ENCODE measurements at regions not wholly inside any gene's neighbourhood (a gene's known extent, or its start where the extent isn't known, plus 50 kb on each side); places are given as distances from the start of the nearest gene placed in this dataset.
A peak's percentile ranks its signal among the peaks of the same experiment; 100 is the strongest.
"Not testable (repeated sequence)": the region's sequence is repeated elsewhere in the genome, so short reads cannot be mapped to it uniquely, and the experiment has no call there.

- H3K4me3 Mint-ChIP-seq; H3K27me3 Mint-ChIP-seq; H3K36me3 Mint-ChIP-seq (ENCODE audit: low read depth); H3K9me3 Mint-ChIP-seq (ENCODE audit: low read depth); DNase-seq; POLR2A ChIA-PET; CTCF ChIA-PET; H3K4me1 Mint-ChIP-seq; H3K27ac Mint-ChIP-seq; ATAC-seq; intact Hi-C loops (cut with DNase I, micrococcal nuclease): not testable (repeated sequence)
Observed at GRCh38 chr12:131388164-131389053, 322.5 kb upstream of the SFSWAP start.

- no peak for ATAC-seq
- Mint-ChIP-seq H3K27ac (no peak overlapping the region), H3K4me1 (no peaks in the 10 kb centered on the region), H3K4me3 (no peak overlapping the region), H3K9me3 (ENCODE audit: low read depth) (no peaks in the 10 kb centered on the region), H3K36me3 (ENCODE audit: low read depth) (no peaks in the 10 kb centered on the region), H3K27me3 (peaks cover 3% of the 10 kb centered on the region)
- no peak for DNase-seq
- intact Hi-C loops (cut with DNase I, micrococcal nuclease) = no loop called here
- POLR2A ChIA-PET = no interaction called here
- CTCF ChIA-PET = no interaction called here
Observed at GRCh38 chr12:131389054-131390013, 321.6 kb upstream of the SFSWAP start.

GRCh38 chr12:131390412-131391334 is 320.2 kb upstream of the SFSWAP start:
- Mint-ChIP-seq H3K9me3 (ENCODE audit: low read depth) (no peaks in the 10 kb centered on the region), H3K27me3 (peaks cover 3% of the 10 kb centered on the region), H3K4me1 (no peaks in the 10 kb centered on the region), H3K27ac (no peak overlapping the region), H3K36me3 (ENCODE audit: low read depth) (no peaks in the 10 kb centered on the region), H3K4me3 (no peak overlapping the region)
- intact Hi-C loops (cut with DNase I, micrococcal nuclease) = no loop called here
- ATAC-seq = no peak
- ChIA-PET CTCF (interaction anchor here (0.6 kb wide), 1 partner anchor 421 kb away, joined by 3 read pairs; no protein-coding TSS in a partner anchor), POLR2A (no interaction called here)
- DNase-seq = peak; percentile 32

GRCh38 chr12:131391399-131391798 is 319.5 kb upstream of the SFSWAP start:
- ChIA-PET CTCF (interaction anchor here (0.6 kb wide), 1 partner anchor 422 kb away, joined by 3 read pairs; no protein-coding TSS in a partner anchor), POLR2A (no interaction called here)
- intact Hi-C loops (cut with DNase I, micrococcal nuclease) = no loop called here
- DNase-seq (no peak), ATAC-seq (no peak)
- Mint-ChIP-seq H3K36me3 (ENCODE audit: low read depth) (no peaks in the 10 kb centered on the region), H3K4me3 (no peak overlapping the region), H3K27ac (no peak overlapping the region), H3K4me1 (no peaks in the 10 kb centered on the region), H3K9me3 (ENCODE audit: low read depth) (no peaks in the 10 kb centered on the region), H3K27me3 (peaks cover 3% of the 10 kb centered on the region)

- DNase-seq; H3K4me1 Mint-ChIP-seq; POLR2A ChIA-PET; H3K4me3 Mint-ChIP-seq; H3K27me3 Mint-ChIP-seq; ATAC-seq; H3K36me3 Mint-ChIP-seq (ENCODE audit: low read depth); intact Hi-C loops (cut with DNase I, micrococcal nuclease); CTCF ChIA-PET; H3K27ac Mint-ChIP-seq: not testable (repeated sequence)
- peaks cover 17% of the 10 kb centered on the region for H3K9me3 Mint-ChIP-seq (ENCODE audit: low read depth)
Observed at GRCh38 chr12:131394752-131395151, 316.1 kb upstream of the SFSWAP start.

GRCh38 chr12:131395209-131395684 is 315.6 kb upstream of the SFSWAP start:
- H3K36me3 Mint-ChIP-seq (ENCODE audit: low read depth); H3K27me3 Mint-ChIP-seq; POLR2A ChIA-PET; H3K4me1 Mint-ChIP-seq; H3K4me3 Mint-ChIP-seq; CTCF ChIA-PET; H3K27ac Mint-ChIP-seq; ATAC-seq; DNase-seq; intact Hi-C loops (cut with DNase I, micrococcal nuclease): not testable (repeated sequence)
- H3K9me3 Mint-ChIP-seq (ENCODE audit: low read depth) = peaks cover 17% of the 10 kb centered on the region

- ChIA-PET CTCF (no interaction called here), POLR2A (no interaction called here)
- ATAC-seq (no peak), DNase-seq (no peak)
- H3K9me3 Mint-ChIP-seq (ENCODE audit: low read depth) = peaks cover 17% of the 10 kb centered on the region
- H3K4me1 Mint-ChIP-seq = no peaks in the 10 kb centered on the region
- peaks cover 2% of the 10 kb centered on the region for H3K36me3 Mint-ChIP-seq (ENCODE audit: low read depth)
- no peak overlapping the region for H3K27ac Mint-ChIP-seq
- H3K4me3 Mint-ChIP-seq = no peak overlapping the region
- intact Hi-C loops (cut with DNase I, micrococcal nuclease) = no loop called here
- H3K27me3 Mint-ChIP-seq = no peaks in the 10 kb centered on the region
Observed at GRCh38 chr12:131395971-131396573, 314.8 kb upstream of the SFSWAP start.

GRCh38 chr12:131397493-131398181 is 313.3 kb upstream of the SFSWAP start:
- peaks cover 17% of the 10 kb centered on the region for H3K9me3 Mint-ChIP-seq (ENCODE audit: low read depth)
- H3K4me3 Mint-ChIP-seq = no peak overlapping the region
- ChIA-PET POLR2A (no interaction called here), CTCF (no interaction called here)
- no peak for DNase-seq
- intact Hi-C loops (cut with DNase I, micrococcal nuclease) = no loop called here
- no peak for ATAC-seq
- no peak overlapping the region for H3K27ac Mint-ChIP-seq
- no peaks in the 10 kb centered on the region for H3K4me1 Mint-ChIP-seq
- H3K36me3 Mint-ChIP-seq (ENCODE audit: low read depth) = peaks cover 2% of the 10 kb centered on the region
- H3K27me3 Mint-ChIP-seq = no peaks in the 10 kb centered on the region

- ChIA-PET POLR2A (no interaction called here), CTCF (no interaction called here)
- H3K27me3 Mint-ChIP-seq = no peaks in the 10 kb centered on the region
- ATAC-seq (no peak), DNase-seq (no peak)
- no peaks in the 10 kb centered on the region for H3K4me1 Mint-ChIP-seq
- no peak overlapping the region for H3K27ac Mint-ChIP-seq
- H3K9me3 Mint-ChIP-seq (ENCODE audit: low read depth) = peaks cover 17% of the 10 kb centered on the region
- H3K4me3 Mint-ChIP-seq = no peak overlapping the region
- peaks cover 2% of the 10 kb centered on the region for H3K36me3 Mint-ChIP-seq (ENCODE audit: low read depth)
- intact Hi-C loops (cut with DNase I, micrococcal nuclease) = no loop called here
Observed at GRCh38 chr12:131399000-131399399, 311.9 kb upstream of the SFSWAP start.

GRCh38 chr12:131400668-131401294 is 310.1 kb upstream of the SFSWAP start:
- H3K4me3 Mint-ChIP-seq; DNase-seq; POLR2A ChIA-PET; H3K27me3 Mint-ChIP-seq; H3K36me3 Mint-ChIP-seq (ENCODE audit: low read depth); H3K4me1 Mint-ChIP-seq; H3K27ac Mint-ChIP-seq; intact Hi-C loops (cut with DNase I, micrococcal nuclease); CTCF ChIA-PET: not testable (repeated sequence)
- peaks cover 17% of the 10 kb centered on the region for H3K9me3 Mint-ChIP-seq (ENCODE audit: low read depth)
- ATAC-seq = peak; percentile 23
